PC-9 (cell line): ENCODE measurements at regions not wholly inside any gene's neighbourhood (a gene's known extent, or its start where the extent isn't known, plus 50 kb on each side); places are given as distances from the start of the nearest gene placed in this dataset.

Source experiments
- CTCF ChIP-seq: fragments of 200-600 bp; sonication (generic); conservative IDR thresholded peaks from 2 replicates; pipeline ENCODE4 v1.6.1; 2017; ENCODE audit warnings: mixed run types, antibody characterized with exemption, mild to moderate bottlenecking, moderate library complexity
- EZH2 ChIP-seq: fragments of 200-600 bp; sonication (generic); IDR thresholded peaks from 2 replicates; pipeline ENCODE4 v1.8.0; 2017; ENCODE audit warnings: antibody characterized with exemption, low read depth

GRCh38 chr3:152622811-152623167 lies 212.1 kb upstream of the P2RY1 start:
- TF ChIP-seq CTCF (no peak), EZH2 (no peak)
